ENCODE measurements at regions not wholly inside any gene's neighbourhood (a gene's known extent, or its start where the extent isn't known, plus 50 kb on each side); places are given as distances from the start of the nearest gene placed in this dataset.
"Not testable (repeated sequence)": the region's sequence is repeated elsewhere in the genome, so short reads cannot be mapped to it uniquely, and the experiment has no call there.

- DNase-seq: no peak
- no peak for TF ChIP-seq CTCF (IDR thresholded peaks at IDR 0.05)
- ATAC-seq: peak; percentile 23
- Histone ChIP-seq H3K4me1 (peaks cover 8% of the 10 kb centered on the region), H3K27me3 (no peaks in the 10 kb centered on the region), H3K4me3 (no peak overlapping the region), H3K27ac (no peak overlapping the region), H3K36me3 (no peaks in the 10 kb centered on the region), H3K9me3 (no peaks in the 10 kb centered on the region)
- intact Hi-C loops (cut with DNase I): no loop called here
Measured at GRCh38 chr7:17094963-17095574, 203.4 kb upstream of the AHR start.

GRCh38 chr7:17095931-17096330 lies 202.5 kb upstream of the AHR start:
- no peak for DNase-seq
- H3K4me1 ChIP-seq: peaks cover 8% of the 10 kb centered on the region
- H3K36me3 ChIP-seq: no peaks in the 10 kb centered on the region
- intact Hi-C loops (cut with DNase I): no loop called here
- no peak overlapping the region for H3K27ac ChIP-seq
- H3K27me3 ChIP-seq: no peaks in the 10 kb centered on the region
- no peaks in the 10 kb centered on the region for H3K9me3 ChIP-seq
- H3K4me3 ChIP-seq: no peak overlapping the region
- peak; percentile 42 for ATAC-seq
- TF ChIP-seq CTCF (IDR thresholded peaks at IDR 0.05): no peak

GRCh38 chr7:17097668-17098297 lies 200.7 kb upstream of the AHR start:
- no peak for TF ChIP-seq CTCF (IDR thresholded peaks at IDR 0.05)
- Histone ChIP-seq H3K27me3 (no peaks in the 10 kb centered on the region), H3K4me1 (peaks cover 8% of the 10 kb centered on the region), H3K9me3 (no peaks in the 10 kb centered on the region), H3K4me3 (no peak overlapping the region), H3K27ac (peak overlapping the region; percentile 78), H3K36me3 (no peaks in the 10 kb centered on the region)
- DNase-seq: no peak
- ATAC-seq: peak; percentile 10
- intact Hi-C loops (cut with DNase I): no loop called here

GRCh38 chr7:17098515-17098914 lies 199.9 kb upstream of the AHR start:
- TF ChIP-seq CTCF (IDR thresholded peaks at IDR 0.05): no peak
- intact Hi-C loops (cut with DNase I): no loop called here
- ATAC-seq: peak; percentile 40
- Histone ChIP-seq H3K27me3 (no peaks in the 10 kb centered on the region), H3K9me3 (no peaks in the 10 kb centered on the region), H3K27ac (peak overlapping the region; percentile 78), H3K36me3 (no peaks in the 10 kb centered on the region), H3K4me1 (peaks cover 8% of the 10 kb centered on the region), H3K4me3 (no peak overlapping the region)
- DNase-seq: no peak

GRCh38 chr7:17099083-17099973 lies 199.1 kb upstream of the AHR start:
- intact Hi-C loops (cut with DNase I): no loop called here
- no peaks in the 10 kb centered on the region for H3K36me3 ChIP-seq
- H3K27me3 ChIP-seq: no peaks in the 10 kb centered on the region
- no peak for TF ChIP-seq CTCF (IDR thresholded peaks at IDR 0.05)
- H3K9me3 ChIP-seq: no peaks in the 10 kb centered on the region
- peak overlapping the region; percentile 78 for H3K27ac ChIP-seq
- peaks cover 8% of the 10 kb centered on the region for H3K4me1 ChIP-seq
- H3K4me3 ChIP-seq: no peak overlapping the region
- peak; percentile 87 for ATAC-seq
- DNase-seq: peak; percentile 72

GRCh38 chr7:17099974-17100509 lies 198.4 kb upstream of the AHR start:
- ATAC-seq; H3K27me3 ChIP-seq; H3K36me3 ChIP-seq; DNase-seq; H3K4me1 ChIP-seq; H3K4me3 ChIP-seq; intact Hi-C loops (cut with DNase I); H3K9me3 ChIP-seq: not testable (repeated sequence)
- peak overlapping the region; percentile 14 for H3K27ac ChIP-seq
